ENCODE measurements at regions not wholly inside any gene's neighbourhood (a gene's known extent, or its start where the extent isn't known, plus 50 kb on each side); places are given as distances from the start of the nearest gene placed in this dataset.
A peak's percentile ranks its signal among the peaks of the same experiment; 100 is the strongest.
"Not testable (repeated sequence)": the region's sequence is repeated elsewhere in the genome, so short reads cannot be mapped to it uniquely, and the experiment has no call there.

GRCh38 chr5:167375125-167375524 is 916.3 kb upstream of the WWC1 start:
- intact Hi-C loops (cut with DNase I) = no loop called here
- Histone ChIP-seq H3K9me3 (no peaks in the 10 kb centered on the region), H3K36me3 (replicated peaks in 1 of 2; ENCODE audit: insufficient read depth in 1 of 2, low read depth in 2 of 2) (no peaks in the 10 kb centered on the region), H3K4me1 (no peaks in the 10 kb centered on the region), H3K27ac (no peak overlapping the region), H3K27me3 (no peaks in the 10 kb centered on the region), H3K4me3 (no peak overlapping the region)
- no peak for ATAC-seq
- no peak for TF ChIP-seq POLR2A (IDR thresholded peaks at IDR 0.05)
- TF ChIP-seq CTCF (IDR thresholded peaks at IDR 0.05) = no peak
- DNase-seq = no peak
- WGBS, 2 donors = 64 to 66% methylated on average over 16 to 17 of the region's 17 CpGs

GRCh38 chr5:167378894-167379723 is 912.3 kb upstream of the WWC1 start:
- Histone ChIP-seq H3K36me3 (replicated peaks in 1 of 2; ENCODE audit: insufficient read depth in 1 of 2, low read depth in 2 of 2) (no peaks in the 10 kb centered on the region), H3K4me1 (no peaks in the 10 kb centered on the region), H3K27ac (no peak overlapping the region), H3K4me3 (no peak overlapping the region), H3K27me3 (no peaks in the 10 kb centered on the region), H3K9me3 (no peaks in the 10 kb centered on the region)
- no peak for TF ChIP-seq POLR2A (IDR thresholded peaks at IDR 0.05)
- no peak for TF ChIP-seq CTCF (IDR thresholded peaks at IDR 0.05)
- peak in 3 of 4 donors; percentile 22 to 60 (median 28) for DNase-seq
- 42 to 74% methylated on average over 9 of the region's 9 CpGs for WGBS, 2 donors
- no peak for ATAC-seq
- intact Hi-C loops (cut with DNase I) = no loop called here

- Histone ChIP-seq H3K36me3 (replicated peaks in 1 of 2; ENCODE audit: insufficient read depth in 1 of 2, low read depth in 2 of 2) (no peaks in the 10 kb centered on the region), H3K4me3 (no peak overlapping the region), H3K27me3 (no peaks in the 10 kb centered on the region), H3K27ac (no peak overlapping the region), H3K9me3 (no peaks in the 10 kb centered on the region), H3K4me1 (no peaks in the 10 kb centered on the region)
- TF ChIP-seq CTCF (IDR thresholded peaks at IDR 0.05) = no peak
- TF ChIP-seq POLR2A (IDR thresholded peaks at IDR 0.05) = no peak
- intact Hi-C loops (cut with DNase I) = no loop called here
- 48% methylated on average over 1 of the region's 1 CpG for WGBS, 2 donors
- no peak for ATAC-seq
- no peak for DNase-seq
Measured at GRCh38 chr5:167381457-167381856, 910.0 kb upstream of the WWC1 start.

GRCh38 chr5:167389537-167389936 is 901.9 kb upstream of the WWC1 start:
- ATAC-seq (no peak), DNase-seq (peak in 2 of 4 donors; percentile 5 to 13)
- Histone ChIP-seq H3K9me3 (no peaks in the 10 kb centered on the region), H3K27me3 (no peaks in the 10 kb centered on the region), H3K4me1 (peaks cover 13% of the 10 kb centered on the region), H3K36me3 (replicated peaks in 1 of 2; ENCODE audit: insufficient read depth in 1 of 2, low read depth in 2 of 2) (no peaks in the 10 kb centered on the region), H3K4me3 (no peak overlapping the region), H3K27ac (no peak overlapping the region)
- intact Hi-C loops (cut with DNase I) = no loop called here
- no peak for TF ChIP-seq CTCF (IDR thresholded peaks at IDR 0.05)
- TF ChIP-seq POLR2A (IDR thresholded peaks at IDR 0.05) = no peak
- WGBS, 2 donors = 10 to 18% methylated on average over 4 of the region's 4 CpGs

GRCh38 chr5:167391286-167391685 is 900.2 kb upstream of the WWC1 start:
- peaks cover 13% of the 10 kb centered on the region for H3K4me1 ChIP-seq
- ATAC-seq; H3K9me3 ChIP-seq; H3K4me3 ChIP-seq; H3K27ac ChIP-seq; H3K27me3 ChIP-seq; H3K36me3 ChIP-seq (replicated peaks in 1 of 2; ENCODE audit: insufficient read depth in 1 of 2, low read depth in 2 of 2); DNase-seq; intact Hi-C loops (cut with DNase I): not testable (repeated sequence)
- 83 to 88% methylated on average over 4 of the region's 4 CpGs for WGBS, 2 donors
